ENCODE measurements at regions not wholly inside any gene's neighbourhood (a gene's known extent, or its start where the extent isn't known, plus 50 kb on each side); places are given as distances from the start of the nearest gene placed in this dataset.

GRCh38 chr9:81035601-81036000 lies 653.7 kb downstream of the TLE1 start:
- TF ChIP-seq, protein P1, sequence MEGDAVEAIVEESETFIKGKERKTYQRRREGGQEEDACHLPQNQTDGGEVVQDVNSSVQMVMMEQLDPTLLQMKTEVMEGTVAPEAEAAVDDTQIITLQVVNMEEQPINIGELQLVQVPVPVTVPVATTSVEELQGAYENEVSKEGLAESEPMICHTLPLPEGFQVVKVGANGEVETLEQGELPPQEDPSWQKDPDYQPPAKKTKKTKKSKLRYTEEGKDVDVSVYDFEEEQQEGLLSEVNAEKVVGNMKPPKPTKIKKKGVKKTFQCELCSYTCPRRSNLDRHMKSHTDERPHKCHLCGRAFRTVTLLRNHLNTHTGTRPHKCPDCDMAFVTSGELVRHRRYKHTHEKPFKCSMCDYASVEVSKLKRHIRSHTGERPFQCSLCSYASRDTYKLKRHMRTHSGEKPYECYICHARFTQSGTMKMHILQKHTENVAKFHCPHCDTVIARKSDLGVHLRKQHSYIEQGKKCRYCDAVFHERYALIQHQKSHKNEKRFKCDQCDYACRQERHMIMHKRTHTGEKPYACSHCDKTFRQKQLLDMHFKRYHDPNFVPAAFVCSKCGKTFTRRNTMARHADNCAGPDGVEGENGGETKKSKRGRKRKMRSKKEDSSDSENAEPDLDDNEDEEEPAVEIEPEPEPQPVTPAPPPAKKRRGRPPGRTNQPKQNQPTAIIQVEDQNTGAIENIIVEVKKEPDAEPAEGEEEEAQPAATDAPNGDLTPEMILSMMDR (CRISPR knock-in tag; IDR thresholded peaks at IDR 0.05): no peak
- no peak for TF ChIP-seq MXI1 (IDR thresholded peaks at IDR 0.05; ENCODE audit: borderline replicate concordance, low read depth, low read length)
- TF ChIP-seq EZH2 (conservative IDR thresholded peaks at IDR 0.05; ENCODE audit: low read depth, low read length): no peak
- TF ChIP-seq CEBPB (IDR thresholded peaks at IDR 0.05; ENCODE audit: borderline replicate concordance, low read depth, low read length): no peak
- no peak for TF ChIP-seq JUNB (CRISPR knock-in tag; IDR thresholded peaks at IDR 0.05; ENCODE audit: borderline replicate concordance)
- TF ChIP-seq, protein P2, sequence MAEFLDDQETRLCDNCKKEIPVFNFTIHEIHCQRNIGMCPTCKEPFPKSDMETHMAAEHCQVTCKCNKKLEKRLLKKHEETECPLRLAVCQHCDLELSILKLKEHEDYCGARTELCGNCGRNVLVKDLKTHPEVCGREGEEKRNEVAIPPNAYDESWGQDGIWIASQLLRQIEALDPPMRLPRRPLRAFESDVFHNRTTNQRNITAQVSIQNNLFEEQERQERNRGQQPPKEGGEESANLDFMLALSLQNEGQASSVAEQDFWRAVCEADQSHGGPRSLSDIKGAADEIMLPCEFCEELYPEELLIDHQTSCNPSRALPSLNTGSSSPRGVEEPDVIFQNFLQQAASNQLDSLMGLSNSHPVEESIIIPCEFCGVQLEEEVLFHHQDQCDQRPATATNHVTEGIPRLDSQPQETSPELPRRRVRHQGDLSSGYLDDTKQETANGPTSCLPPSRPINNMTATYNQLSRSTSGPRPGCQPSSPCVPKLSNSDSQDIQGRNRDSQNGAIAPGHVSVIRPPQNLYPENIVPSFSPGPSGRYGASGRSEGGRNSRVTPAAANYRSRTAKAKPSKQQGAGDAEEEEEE (CRISPR knock-in tag; IDR thresholded peaks at IDR 0.05; ENCODE audit: borderline replicate concordance): no peak
- TF ChIP-seq KAT8 (CRISPR knock-in tag; IDR thresholded peaks at IDR 0.05): no peak
- no peak for TF ChIP-seq ZNF580 (CRISPR knock-in tag; IDR thresholded peaks at IDR 0.05; ENCODE audit: borderline replicate concordance, low read depth)
- TF ChIP-seq CREB1 (IDR thresholded peaks at IDR 0.05): no peak
- TF ChIP-seq CREB1 (CRISPR knock-in tag; IDR thresholded peaks at IDR 0.05): no peak
